ENCODE measurements at regions not wholly inside any gene's neighbourhood (a gene's known extent, or its start where the extent isn't known, plus 50 kb on each side); places are given as distances from the start of the nearest gene placed in this dataset.

GRCh38 chr2:182585001-182585400 is 131.1 kb upstream of the DNAJC10 start:
- no peaks in the 10 kb centered on the region for H3K4me1 ChIP-seq (ENCODE audit: control insufficient read depth in 4 of 4, insufficient read depth in 4 of 4, low read length in 3 of 4)
- H3K36me3 ChIP-seq (ENCODE audit: control insufficient read depth in 4 of 4, insufficient read depth in 3 of 4, low read depth in 1 of 4, low read length in 3 of 4), result no peaks in the 10 kb centered on the region
- 69% methylated on average over 3 of the region's 3 CpGs for WGBS
- H3K9me3 ChIP-seq (ENCODE audit: control insufficient read depth in 4 of 4, low read length in 3 of 4), result no peaks in the 10 kb centered on the region
- peaks cover 0 to 5% (median 0%) of the 10 kb centered on the region in 4 donors for H3K27me3 ChIP-seq (ENCODE audit: control insufficient read depth in 4 of 4, insufficient read depth in 4 of 4, low read length in 3 of 4)
- no peak overlapping the region for H3K9ac ChIP-seq (ENCODE audit: low read depth in 1 of 2, low read length in 2 of 2)
- H3K27ac ChIP-seq (ENCODE audit: low read depth in 1 of 2, low read length in 2 of 2), result no peak overlapping the region
- no peak overlapping the region for H3K4me3 ChIP-seq (ENCODE audit: low read depth in 1 of 3, low read length in 3 of 3)
- DNase-seq (ENCODE audit: low spot score), result no peak
- TF ChIP-seq RXRA (IDR thresholded peaks at IDR 0.05) (no peak), NR2F2 (IDR thresholded peaks at IDR 0.05) (no peak), REST (IDR thresholded peaks at IDR 0.05) (no peak), YY1 (IDR thresholded peaks at IDR 0.05) (no peak), HNF4G (IDR thresholded peaks at IDR 0.05) (no peak), ZBTB33 (IDR thresholded peaks at IDR 0.05) (no peak), RAD21 (IDR thresholded peaks at IDR 0.05) (no peak), SP1 (IDR thresholded peaks at IDR 0.05) (no peak), FOXA1 (IDR thresholded peaks at IDR 0.05) (no peak)

- Histone ChIP-seq H3K4me3 (ENCODE audit: low read depth in 1 of 3, low read length in 3 of 3) (no peak overlapping the region), H3K27ac (ENCODE audit: low read depth in 1 of 2, low read length in 2 of 2) (no peak overlapping the region), H3K27me3 (ENCODE audit: control insufficient read depth in 4 of 4, insufficient read depth in 4 of 4, low read length in 3 of 4) (peaks cover 0 to 5% (median 0%) of the 10 kb centered on the region in 4 donors), H3K9me3 (ENCODE audit: control insufficient read depth in 4 of 4, low read length in 3 of 4) (no peaks in the 10 kb centered on the region), H3K9ac (ENCODE audit: low read depth in 1 of 2, low read length in 2 of 2) (no peak overlapping the region), H3K36me3 (ENCODE audit: control insufficient read depth in 4 of 4, insufficient read depth in 3 of 4, low read depth in 1 of 4, low read length in 3 of 4) (no peaks in the 10 kb centered on the region), H3K4me1 (ENCODE audit: control insufficient read depth in 4 of 4, insufficient read depth in 4 of 4, low read length in 3 of 4) (no peaks in the 10 kb centered on the region)
- TF ChIP-seq CTCF (IDR thresholded peaks at IDR 0.05; ENCODE audit: low read depth, low read length, missing input control), result no peak
- 70% methylated on average over 2 of the region's 2 CpGs for WGBS
- DNase-seq (ENCODE audit: low spot score), result no peak
Observed at GRCh38 chr2:182585430-182585829, 130.6 kb upstream of the DNAJC10 start.

GRCh38 chr2:182586426-182586825 is 129.6 kb upstream of the DNAJC10 start:
- Histone ChIP-seq H3K27ac (ENCODE audit: low read depth in 1 of 2, low read length in 2 of 2) (no peak overlapping the region), H3K27me3 (ENCODE audit: control insufficient read depth in 4 of 4, insufficient read depth in 4 of 4, low read length in 3 of 4) (peaks cover 0 to 8% (median 0%) of the 10 kb centered on the region in 4 donors), H3K9ac (ENCODE audit: low read depth in 1 of 2, low read length in 2 of 2) (no peak overlapping the region), H3K4me1 (ENCODE audit: control insufficient read depth in 4 of 4, insufficient read depth in 4 of 4, low read length in 3 of 4) (no peaks in the 10 kb centered on the region), H3K9me3 (ENCODE audit: control insufficient read depth in 4 of 4, low read length in 3 of 4) (no peaks in the 10 kb centered on the region), H3K4me3 (ENCODE audit: low read depth in 1 of 3, low read length in 3 of 3) (no peak overlapping the region), H3K36me3 (ENCODE audit: control insufficient read depth in 4 of 4, insufficient read depth in 3 of 4, low read depth in 1 of 4, low read length in 3 of 4) (no peaks in the 10 kb centered on the region)
- WGBS, result 52% methylated on average over 2 of the region's 2 CpGs
- no peak for DNase-seq (ENCODE audit: low spot score)
- no peak for TF ChIP-seq REST (IDR thresholded peaks at IDR 0.05)
- TF ChIP-seq HNF4A (conservative IDR thresholded peaks at IDR 0.05), result no peak
- TF ChIP-seq CTCF (IDR thresholded peaks at IDR 0.05; ENCODE audit: low read depth, low read length, missing input control), result no peak
- no peak for TF ChIP-seq NR2F2 (IDR thresholded peaks at IDR 0.05)
- TF ChIP-seq TAF1 (conservative IDR thresholded peaks at IDR 0.05), result no peak
- no peak for TF ChIP-seq YY1 (IDR thresholded peaks at IDR 0.05)
- no peak for TF ChIP-seq HNF4G (IDR thresholded peaks at IDR 0.05)
- no peak for TF ChIP-seq SP1 (IDR thresholded peaks at IDR 0.05)
- no peak for TF ChIP-seq MAX (IDR thresholded peaks at IDR 0.05)
- TF ChIP-seq JUND (IDR thresholded peaks at IDR 0.05), result no peak
